OCI-LY7 (cell line): ENCODE measurements at regions not wholly inside any gene's neighbourhood (a gene's known extent, or its start where the extent isn't known, plus 50 kb on each side); places are given as distances from the start of the nearest gene placed in this dataset.

Source experiments
- BruUV-seq: library from RNA; stranded (reverse); fragments of 400-500 nt; replicated peaks from 2 replicates; lab custom pipeline; 2021; lab: Mats Ljungman, UMichigan
- CTCF ChIA-PET: fragments of 300-600 bp; sonication (Branson Sonifier 250); formaldehyde crosslinking; loops from one replicate; lab custom pipeline; 2022; ENCODE audit warnings: antibody characterized with exemption; ENCODE audit not compliant: unreplicated experiment; lab: Charles Lee
- POLR2A ChIA-PET: fragments of 300-600 bp; sonication (Branson Sonifier 250); formaldehyde crosslinking; loops from one replicate; lab custom pipeline; 2022; ENCODE audit warnings: antibody characterized with exemption; lab: Charles Lee
- DNase-seq: peaks from one replicate; pipeline ENCODE4 v3.0.0-alpha.2; 2015; ENCODE audit warnings: low spot score
- H2AFZ ChIP-seq: fragments of 200-600 bp; sonication (generic), shearing (Covaris generic); 2 replicates; pipeline ENCODE4 v1.6.1; 2014; ENCODE audit warnings: mild to moderate bottlenecking, antibody characterized with exemption, low read length, moderate library complexity
- H3K27ac ChIP-seq: fragments of 200-600 bp; sonication (generic); 2 replicates; pipeline ENCODE4 v1.5.1; 2014; ENCODE audit warnings: mixed run types, low read depth, mild to moderate bottlenecking, moderate library complexity, low read length, inconsistent platforms; ENCODE audit not compliant: poor library complexity, severe bottlenecking
- H3K36me3 ChIP-seq: fragments of 200-600 bp; sonication (generic); 2 replicates; pipeline ENCODE4 v1.6.1; 2014; ENCODE audit warnings: mild to moderate bottlenecking, antibody characterized with exemption, low read length, moderate library complexity, mixed read lengths; ENCODE audit not compliant: insufficient read depth
- H3K4me1 ChIP-seq: fragments of 200-600 bp; sonication (generic); 2 replicates; pipeline ENCODE4 v1.5.1; 2014; ENCODE audit warnings: mild to moderate bottlenecking, low read length; ENCODE audit not compliant: insufficient read depth, poor library complexity, severe bottlenecking
- H3K4me2 ChIP-seq: fragments of 200-600 bp; sonication (generic); 2 replicates; pipeline ENCODE4 v1.6.1; 2014; ENCODE audit warnings: mild to moderate bottlenecking, low read length
- H3K4me3 ChIP-seq: fragments of 200-600 bp; sonication (generic); 2 replicates; pipeline ENCODE4 v1.5.1; 2014; ENCODE audit warnings: mild to moderate bottlenecking, low read depth, low read length; ENCODE audit not compliant: poor library complexity, severe bottlenecking
- H3K79me2 ChIP-seq: fragments of 200-600 bp; sonication (generic); 2 replicates; pipeline ENCODE4 v1.6.1; 2016; ENCODE audit warnings: low read depth, mild to moderate bottlenecking, low read length, moderate library complexity, mixed read lengths; ENCODE audit not compliant: insufficient read depth
- H3K9me2 ChIP-seq: fragments of 200-600 bp; sonication (generic); 2 replicates; pipeline ENCODE4 v1.6.1; 2016; ENCODE audit warnings: mild to moderate bottlenecking, low read length, mixed read lengths; ENCODE audit not compliant: insufficient read depth
- H3K9me3 ChIP-seq: fragments of 200-600 bp; sonication (generic); 2 replicates; pipeline ENCODE4 v1.6.1; 2014; ENCODE audit warnings: mild to moderate bottlenecking, mixed run types, low read length, mixed read lengths
- H4K20me1 ChIP-seq: fragments of 200-600 bp; sonication (generic); 2 replicates; pipeline ENCODE4 v1.6.1; 2014; ENCODE audit warnings: mild to moderate bottlenecking, antibody characterized with exemption, low read length, moderate library complexity, mixed read lengths; ENCODE audit not compliant: insufficient read depth
- EZH2phosphoT487 ChIP-seq: fragments of 200-600 bp; sonication (generic); IDR thresholded peaks from 2 replicates; pipeline ENCODE4 v1.6.1; 2018; ENCODE audit warnings: low read depth, borderline replicate concordance, mild to moderate bottlenecking, mixed run types, antibody characterized with exemption, low read length, moderate library complexity, mixed read lengths
- intact Hi-C: fragments of 100-400 bp; cut with micrococcal nuclease; formaldehyde crosslinking; loops from one replicate; pipeline ENCODE4 v1.10.0; 2022; ENCODE audit not compliant: unreplicated experiment
- TF ChIP-seq, protein P1 (sequence below): fragments of 200-600 bp; sonication (generic); conservative IDR thresholded peaks from 2 replicates; pipeline ENCODE4 v1.5.1; 2014; ENCODE audit warnings: mild to moderate bottlenecking, antibody characterized with exemption, low read length, moderate library complexity, mixed read lengths

- no peaks in the 10 kb centered on the region for H3K9me2 ChIP-seq
- H4K20me1 ChIP-seq = no peaks in the 10 kb centered on the region
- H3K4me3 ChIP-seq = no peak overlapping the region
- no peak overlapping the region for H3K27ac ChIP-seq
- no peak overlapping the region for H3K4me2 ChIP-seq
- BruUV-seq = no TSS peak
- TF ChIP-seq, protein P1, sequence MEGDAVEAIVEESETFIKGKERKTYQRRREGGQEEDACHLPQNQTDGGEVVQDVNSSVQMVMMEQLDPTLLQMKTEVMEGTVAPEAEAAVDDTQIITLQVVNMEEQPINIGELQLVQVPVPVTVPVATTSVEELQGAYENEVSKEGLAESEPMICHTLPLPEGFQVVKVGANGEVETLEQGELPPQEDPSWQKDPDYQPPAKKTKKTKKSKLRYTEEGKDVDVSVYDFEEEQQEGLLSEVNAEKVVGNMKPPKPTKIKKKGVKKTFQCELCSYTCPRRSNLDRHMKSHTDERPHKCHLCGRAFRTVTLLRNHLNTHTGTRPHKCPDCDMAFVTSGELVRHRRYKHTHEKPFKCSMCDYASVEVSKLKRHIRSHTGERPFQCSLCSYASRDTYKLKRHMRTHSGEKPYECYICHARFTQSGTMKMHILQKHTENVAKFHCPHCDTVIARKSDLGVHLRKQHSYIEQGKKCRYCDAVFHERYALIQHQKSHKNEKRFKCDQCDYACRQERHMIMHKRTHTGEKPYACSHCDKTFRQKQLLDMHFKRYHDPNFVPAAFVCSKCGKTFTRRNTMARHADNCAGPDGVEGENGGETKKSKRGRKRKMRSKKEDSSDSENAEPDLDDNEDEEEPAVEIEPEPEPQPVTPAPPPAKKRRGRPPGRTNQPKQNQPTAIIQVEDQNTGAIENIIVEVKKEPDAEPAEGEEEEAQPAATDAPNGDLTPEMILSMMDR = no peak
- no peak for TF ChIP-seq EZH2phosphoT487
- no peaks in the 10 kb centered on the region for H3K9me3 ChIP-seq
- DNase-seq = no peak
- ChIA-PET CTCF (no interaction called here), POLR2A (no interaction called here)
- intact Hi-C loops = no loop called here
- no peaks in the 10 kb centered on the region for H3K79me2 ChIP-seq
- H3K36me3 ChIP-seq = no peaks in the 10 kb centered on the region
- H2AFZ ChIP-seq = no peak overlapping the region
- H3K4me1 ChIP-seq = no peaks in the 10 kb centered on the region
Observed at GRCh38 chr16:63287401-63287800, 1251.2 kb upstream of the CDH8 start.

GRCh38 chr16:63283721-63284120, 1247.5 kb upstream of the CDH8 start:
- Histone ChIP-seq H3K4me2 (no peak overlapping the region), H3K9me3 (no peaks in the 10 kb centered on the region), H3K4me1 (no peaks in the 10 kb centered on the region), H2AFZ (no peak overlapping the region), H3K27ac (no peak overlapping the region), H4K20me1 (no peaks in the 10 kb centered on the region), H3K36me3 (no peaks in the 10 kb centered on the region), H3K4me3 (no peak overlapping the region), H3K9me2 (no peaks in the 10 kb centered on the region), H3K79me2 (no peaks in the 10 kb centered on the region)
- CTCF ChIA-PET = no interaction called here
- POLR2A ChIA-PET = no interaction called here
- DNase-seq = no peak
- intact Hi-C loops = no loop called here
- BruUV-seq = no TSS peak
- TF ChIP-seq, protein P1 = no peak
- no peak for TF ChIP-seq EZH2phosphoT487

- no peak overlapping the region for H3K27ac ChIP-seq
- H3K4me3 ChIP-seq = no peak overlapping the region
- H3K4me1 ChIP-seq = no peaks in the 10 kb centered on the region
- no peaks in the 10 kb centered on the region for H3K36me3 ChIP-seq
- H2AFZ ChIP-seq = no peak overlapping the region
- no peaks in the 10 kb centered on the region for H3K79me2 ChIP-seq
- H3K9me2 ChIP-seq = no peaks in the 10 kb centered on the region
- H4K20me1 ChIP-seq = no peaks in the 10 kb centered on the region
- ChIA-PET POLR2A (no interaction called here), CTCF (no interaction called here)
- DNase-seq = no peak
- no peaks in the 10 kb centered on the region for H3K9me3 ChIP-seq
- intact Hi-C loops = no loop called here
- TF ChIP-seq EZH2phosphoT487 = no peak
- H3K4me2 ChIP-seq = no peak overlapping the region
- BruUV-seq = no TSS peak
Observed at GRCh38 chr16:63244631-63245030, 1208.4 kb upstream of the CDH8 start.
